ENCODE measurements at regions not wholly inside any gene's neighbourhood (a gene's known extent, or its start where the extent isn't known, plus 50 kb on each side); places are given as distances from the start of the nearest gene placed in this dataset.

- no peak for DNase-seq (ENCODE audit: low read depth in 4 of 4, low spot score in 3 of 4)
These were observed 1403.5 kb upstream of the PABPC4L start for GRCh38 chr4:135605076-135605475.

- no peak for DNase-seq (ENCODE audit: low read depth in 4 of 4, low spot score in 3 of 4)
These were observed 1402.9 kb upstream of the PABPC4L start for GRCh38 chr4:135604531-135604930.

GRCh38 chr4:135601351-135601750 is 1399.8 kb upstream of the PABPC4L start:
- no peak for DNase-seq (ENCODE audit: low read depth in 4 of 4, low spot score in 3 of 4)

GRCh38 chr4:135598151-135598550 is 1396.6 kb upstream of the PABPC4L start:
- DNase-seq (ENCODE audit: low read depth in 4 of 4, low spot score in 3 of 4), result no peak

- no peak for DNase-seq (ENCODE audit: low read depth in 4 of 4, low spot score in 3 of 4)
These were observed 1392.9 kb upstream of the PABPC4L start for GRCh38 chr4:135594521-135594920.

- no peak for DNase-seq (ENCODE audit: low read depth in 4 of 4, low spot score in 3 of 4)
These were observed 1373.5 kb upstream of the PABPC4L start for GRCh38 chr4:135575041-135575440.

- DNase-seq (ENCODE audit: low read depth in 4 of 4, low spot score in 3 of 4), result no peak
These were observed 1371.7 kb upstream of the PABPC4L start for GRCh38 chr4:135573251-135573650.

GRCh38 chr4:135564090-135564489 is 1362.5 kb upstream of the PABPC4L start:
- DNase-seq (ENCODE audit: low read depth in 4 of 4, low spot score in 3 of 4), result no peak

- no peak for DNase-seq (ENCODE audit: low read depth in 4 of 4, low spot score in 3 of 4)
These were observed 1351.6 kb upstream of the PABPC4L start for GRCh38 chr4:135553213-135553612.

- no peak for DNase-seq (ENCODE audit: low read depth in 4 of 4, low spot score in 3 of 4)
These were observed 1350.5 kb upstream of the PABPC4L start for GRCh38 chr4:135552131-135552530.

- DNase-seq (ENCODE audit: low read depth in 4 of 4, low spot score in 3 of 4), result no peak
These were observed 1347.1 kb upstream of the PABPC4L start for GRCh38 chr4:135548711-135549110.

- no peak for DNase-seq (ENCODE audit: low read depth in 4 of 4, low spot score in 3 of 4)
These were observed 1344.2 kb upstream of the PABPC4L start for GRCh38 chr4:135545616-135546317.

- DNase-seq (ENCODE audit: low read depth in 4 of 4, low spot score in 3 of 4), result no peak
These were observed 1337.1 kb upstream of the PABPC4L start for GRCh38 chr4:135538698-135539097.

GRCh38 chr4:135533053-135533452 is 1331.5 kb upstream of the PABPC4L start:
- no peak for DNase-seq (ENCODE audit: low read depth in 4 of 4, low spot score in 3 of 4)

- DNase-seq (ENCODE audit: low read depth in 4 of 4, low spot score in 3 of 4), result no peak
These were observed 1330.5 kb upstream of the PABPC4L start for GRCh38 chr4:135532132-135532531.

GRCh38 chr4:135515295-135515694 is 1313.7 kb upstream of the PABPC4L start:
- no peak for DNase-seq (ENCODE audit: low read depth in 4 of 4, low spot score in 3 of 4)

GRCh38 chr4:135510582-135510981 is 1309.0 kb upstream of the PABPC4L start:
- DNase-seq (ENCODE audit: low read depth in 4 of 4, low spot score in 3 of 4), result no peak

- no peak for DNase-seq (ENCODE audit: low read depth in 4 of 4, low spot score in 3 of 4)
These were observed 1306.6 kb upstream of the PABPC4L start for GRCh38 chr4:135508006-135508714.

GRCh38 chr4:135497563-135498152 is 1296.1 kb upstream of the PABPC4L start:
- no peak for DNase-seq (ENCODE audit: low read depth in 4 of 4, low spot score in 3 of 4)

- no peak for DNase-seq (ENCODE audit: low read depth in 4 of 4, low spot score in 3 of 4)
These were observed 1290.8 kb upstream of the PABPC4L start for GRCh38 chr4:135492439-135492838.

GRCh38 chr4:135485371-135485770 is 1283.8 kb upstream of the PABPC4L start:
- DNase-seq (ENCODE audit: low read depth in 4 of 4, low spot score in 3 of 4), result no peak

- no peak for DNase-seq (ENCODE audit: low read depth in 4 of 4, low spot score in 3 of 4)
These were observed 1274.7 kb upstream of the PABPC4L start for GRCh38 chr4:135476272-135476671.

All from left renal pelvis (tissue), 4 donors.